SK-N-SH (cell line): ENCODE measurements at regions not wholly inside any gene's neighbourhood (a gene's known extent, or its start where the extent isn't known, plus 50 kb on each side); places are given as distances from the start of the nearest gene placed in this dataset.

Source experiments
- CTCF ChIA-PET: fragments of 300-600, 350-600 bp; formaldehyde crosslinking; extraction: SDS; loops from one replicate; lab custom pipeline; 2021; lab: Yijun Ruan, JAX
- POLR2A ChIA-PET: fragments of 350-600 bp; sonication (Branson Sonifier 250); formaldehyde crosslinking; extraction: SDS; loops from one replicate; lab custom pipeline; 2020; ENCODE audit warnings: antibody characterized with exemption, inconsistent platforms; lab: Yijun Ruan, JAX
- DNase-seq: peaks from one replicate; pipeline ENCODE4 v3.0.0; 2012
- H2AFZ ChIP-seq: fragments of 200-600 bp; sonication (generic); 2 replicates; pipeline ENCODE4 v1.8.1; 2016; ENCODE audit warnings: antibody characterized with exemption, mild to moderate bottlenecking, low read depth
- H3F3A ChIP-seq: fragments of 200-600 bp; sonication (generic); replicated peaks from 2 replicates; pipeline ENCODE3; 2016; ENCODE audit warnings: antibody characterized with exemption, mild to moderate bottlenecking; ENCODE audit not compliant: insufficient read depth
- H3K27ac ChIP-seq, 2 experiments: fragments of 200-500 bp in 1 of 2; fragments of 200-600 bp in 1 of 2; sonication (Bioruptor generic) in 1 of 2; sonication (generic), shearing (Covaris generic) in 1 of 2; 2 replicates each; pipeline versions ENCODE4 v1.5.1 to v1.6.1; 2014 to 2016; ENCODE audit warnings: low read depth in 2 of 2, inconsistent platforms in 1 of 2, low read length in 1 of 2, mild to moderate bottlenecking in 1 of 2, mixed read lengths in 1 of 2
- H3K27me3 ChIP-seq: fragments of 200-600 bp; sonication (generic), shearing (Covaris generic); 2 replicates; pipeline ENCODE4 v1.6.1; 2016; ENCODE audit warnings: mixed run types; ENCODE audit not compliant: insufficient read depth
- H3K36me3 ChIP-seq, 2 experiments: fragments of 200-500 bp in 1 of 2; fragments of 200-600 bp in 1 of 2; sonication (Bioruptor generic) in 1 of 2; sonication (generic) in 1 of 2; replicated peaks in 1 of 2; 2 replicates each; pipeline versions ENCODE3 to v1.5.1; 2014 to 2016; ENCODE audit warnings: low read length in 1 of 2, mild to moderate bottlenecking in 1 of 2; ENCODE audit not compliant: insufficient read depth in 2 of 2, control insufficient read depth in 1 of 2
- H3K4me1 ChIP-seq, 2 experiments: fragments of 200-500 bp in 1 of 2; fragments of 200-600 bp in 1 of 2; sonication (Bioruptor generic) in 1 of 2; sonication (generic), shearing (Covaris generic) in 1 of 2; 2 replicates each; pipeline versions ENCODE4 v1.5.1 to v1.6.1; 2014 to 2016; ENCODE audit warnings: low read depth in 1 of 2, low read length in 1 of 2, mixed run types in 1 of 2; ENCODE audit not compliant: insufficient read depth in 2 of 2, control insufficient read depth in 1 of 2
- H3K4me2 ChIP-seq: fragments of 200-600 bp; sonication (generic), shearing (Covaris generic); 2 replicates; pipeline ENCODE4 v1.6.1; 2017; ENCODE audit warnings: mixed run types
- H3K4me3 ChIP-seq, 2 experiments: fragments of 200-500 bp in 1 of 2; fragments of 200-600 bp in 1 of 2; sonication (Bioruptor generic) in 1 of 2; sonication (generic), shearing (Covaris generic) in 1 of 2; 2 replicates each; pipeline versions ENCODE4 v1.5.1 to v1.8.1; 2014 to 2016; ENCODE audit warnings: low read depth in 2 of 2, inconsistent platforms in 1 of 2, low read length in 1 of 2, mild to moderate bottlenecking in 1 of 2, mixed read lengths in 1 of 2, moderate library complexity in 1 of 2
- H3K79me2 ChIP-seq: fragments of 200-600 bp; sonication (generic); 2 replicates; pipeline ENCODE4 v1.8.1; 2017; ENCODE audit warnings: mild to moderate bottlenecking; ENCODE audit not compliant: insufficient read depth
- H3K9ac ChIP-seq: fragments of 200-600 bp; sonication (generic); 2 replicates; pipeline ENCODE4 v1.6.1; 2017; ENCODE audit warnings: mixed run types
- H3K9me2 ChIP-seq: fragments of 200-600 bp; sonication (generic); 2 replicates; pipeline ENCODE4 v1.6.1; 2017; ENCODE audit warnings: mixed run types
- H3K9me3 ChIP-seq: fragments of 200-600 bp; sonication (generic); 2 replicates; pipeline ENCODE4 v1.6.1; 2017; ENCODE audit warnings: mixed run types, mild to moderate bottlenecking, moderate library complexity
- H4K20me1 ChIP-seq: fragments of 200-600 bp; sonication (generic); 2 replicates; pipeline ENCODE4 v1.6.1; 2017; ENCODE audit warnings: mild to moderate bottlenecking, mixed run types; ENCODE audit not compliant: insufficient read depth
- CHD2 ChIP-seq: fragments of 150-350 bp; IDR thresholded peaks from 2 replicates; pipeline ENCODE4 v1.6.1; 2018; ENCODE audit warnings: low read length; ENCODE audit not compliant: partially characterized antibody
- FOXM1 ChIP-seq: IDR thresholded peaks from 2 replicates; pipeline ENCODE4 v1.4.0; 2012; ENCODE audit warnings: low read depth, mild to moderate bottlenecking
- GABPA ChIP-seq: IDR thresholded peaks from 2 replicates; pipeline ENCODE4 v1.4.0; 2012; ENCODE audit warnings: low read depth, mild to moderate bottlenecking
- JUND ChIP-seq: IDR thresholded peaks from 2 replicates; pipeline ENCODE4 v1.4.0; 2012
- MEF2A ChIP-seq: IDR thresholded peaks from 2 replicates; pipeline ENCODE4 v1.4.0; 2012; ENCODE audit warnings: low read depth, borderline replicate concordance
- MXI1 ChIP-seq: IDR thresholded peaks from 2 replicates; pipeline ENCODE4 v1.6.1; 2012; ENCODE audit warnings: mild to moderate bottlenecking, low read depth, low read length, improper control_type of control experiment
- NFIC ChIP-seq: IDR thresholded peaks from 2 replicates; pipeline ENCODE4 v1.4.0; 2012; ENCODE audit warnings: borderline replicate concordance
- PBX3 ChIP-seq: IDR thresholded peaks from 2 replicates; pipeline ENCODE4; 2012
- POLR2AphosphoS5 ChIP-seq: IDR thresholded peaks from 2 replicates; pipeline ENCODE4 v1.6.1; 2012; ENCODE audit warnings: low read depth, low read length
- RCOR1 ChIP-seq: fragments of 150-350 bp; IDR thresholded peaks from 2 replicates; pipeline ENCODE4 v1.6.1; 2017; ENCODE audit warnings: antibody characterized with exemption, low read length
- RFX5 ChIP-seq: IDR thresholded peaks from 2 replicates; pipeline ENCODE4 v1.6.1; 2012; ENCODE audit warnings: mild to moderate bottlenecking, improper control_type of control experiment, low read length
- SMC3 ChIP-seq: IDR thresholded peaks from 2 replicates; pipeline ENCODE4 v1.6.1; 2012; ENCODE audit warnings: low read depth, low read length, improper control_type of control experiment
- TCF12 ChIP-seq: IDR thresholded peaks from 2 replicates; pipeline ENCODE4 v1.4.0; 2012
- WGBS: methylation state at CpG from one replicate; pipeline ENCODE4 v1.1.6; 2017; ENCODE audit warnings: low lambda C conversion rate; 5-methylcytosine and 5-hydroxymethylcytosine counted together
- TF ChIP-seq, protein P1 (sequence below): fragments of 200-600 bp; sonication (generic); IDR thresholded peaks from 2 replicates; pipeline ENCODE4 v1.6.1; 2017; ENCODE audit warnings: antibody characterized with exemption, mild to moderate bottlenecking, moderate library complexity
- TF ChIP-seq, protein P2 (sequence below): IDR thresholded peaks from 2 replicates; pipeline ENCODE4 v1.4.0; 2012; ENCODE audit warnings: low read depth, borderline replicate concordance
- TF ChIP-seq, protein P3 (sequence below): fragments of 150-350 bp; IDR thresholded peaks from 2 replicates; pipeline ENCODE4 v1.6.1; 2017; ENCODE audit warnings: antibody characterized with exemption, low read length, low read depth, borderline replicate concordance

DNA sequence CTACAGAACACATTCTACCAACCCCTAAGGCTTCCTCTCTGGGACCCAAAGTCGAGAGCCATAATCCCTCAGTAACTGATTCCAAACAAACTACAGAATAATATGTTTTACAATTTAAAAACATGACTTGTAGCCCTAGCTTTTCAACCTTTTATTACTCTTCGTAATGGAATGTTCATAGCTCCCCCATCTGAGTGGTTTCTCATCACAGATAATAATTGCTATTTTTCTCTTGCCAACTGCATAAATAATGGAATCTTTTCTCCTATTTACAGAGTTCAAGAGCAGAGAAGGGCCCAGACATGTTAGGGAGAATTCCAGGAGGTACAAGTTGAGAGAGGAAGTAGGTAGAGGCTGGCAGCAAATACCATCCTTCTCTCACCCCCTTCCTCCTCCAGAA, 59.9 kb upstream of the CERS6 start:
- Histone ChIP-seq H3K27me3 (no peaks in the 10 kb centered on the region), H2AFZ (no peak overlapping the region), H3K4me2 (no peak overlapping the region), H3F3A (no peaks in the 10 kb centered on the region), H3K9me3 (no peaks in the 10 kb centered on the region), H4K20me1 (no peaks in the 10 kb centered on the region), H3K9ac (no peak overlapping the region), H3K27ac (no peak overlapping the region), H3K79me2 (no peaks in the 10 kb centered on the region), H3K4me3 (no peak overlapping the region), H3K36me3 (no peaks in the 10 kb centered on the region), H3K9me2 (no peaks in the 10 kb centered on the region), H3K4me1 (no peaks in the 10 kb centered on the region; a peak in 1 of 4 replicates)
- DNase-seq, result no peak
- WGBS, result 53% methylated on average over 2 of the region's 2 CpGs
- TF ChIP-seq GABPA (no peak), PBX3 (no peak), MEF2A (no peak), NFIC (no peak), POLR2AphosphoS5 (no peak), RFX5 (no peak), FOXM1 (no peak), CHD2 (no peak), SMC3 (no peak), RCOR1 (no peak), MXI1 (no peak), JUND (no peak), TCF12 (no peak)
- TF ChIP-seq, protein P1, sequence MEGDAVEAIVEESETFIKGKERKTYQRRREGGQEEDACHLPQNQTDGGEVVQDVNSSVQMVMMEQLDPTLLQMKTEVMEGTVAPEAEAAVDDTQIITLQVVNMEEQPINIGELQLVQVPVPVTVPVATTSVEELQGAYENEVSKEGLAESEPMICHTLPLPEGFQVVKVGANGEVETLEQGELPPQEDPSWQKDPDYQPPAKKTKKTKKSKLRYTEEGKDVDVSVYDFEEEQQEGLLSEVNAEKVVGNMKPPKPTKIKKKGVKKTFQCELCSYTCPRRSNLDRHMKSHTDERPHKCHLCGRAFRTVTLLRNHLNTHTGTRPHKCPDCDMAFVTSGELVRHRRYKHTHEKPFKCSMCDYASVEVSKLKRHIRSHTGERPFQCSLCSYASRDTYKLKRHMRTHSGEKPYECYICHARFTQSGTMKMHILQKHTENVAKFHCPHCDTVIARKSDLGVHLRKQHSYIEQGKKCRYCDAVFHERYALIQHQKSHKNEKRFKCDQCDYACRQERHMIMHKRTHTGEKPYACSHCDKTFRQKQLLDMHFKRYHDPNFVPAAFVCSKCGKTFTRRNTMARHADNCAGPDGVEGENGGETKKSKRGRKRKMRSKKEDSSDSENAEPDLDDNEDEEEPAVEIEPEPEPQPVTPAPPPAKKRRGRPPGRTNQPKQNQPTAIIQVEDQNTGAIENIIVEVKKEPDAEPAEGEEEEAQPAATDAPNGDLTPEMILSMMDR, result no peak
- TF ChIP-seq, protein P2, sequence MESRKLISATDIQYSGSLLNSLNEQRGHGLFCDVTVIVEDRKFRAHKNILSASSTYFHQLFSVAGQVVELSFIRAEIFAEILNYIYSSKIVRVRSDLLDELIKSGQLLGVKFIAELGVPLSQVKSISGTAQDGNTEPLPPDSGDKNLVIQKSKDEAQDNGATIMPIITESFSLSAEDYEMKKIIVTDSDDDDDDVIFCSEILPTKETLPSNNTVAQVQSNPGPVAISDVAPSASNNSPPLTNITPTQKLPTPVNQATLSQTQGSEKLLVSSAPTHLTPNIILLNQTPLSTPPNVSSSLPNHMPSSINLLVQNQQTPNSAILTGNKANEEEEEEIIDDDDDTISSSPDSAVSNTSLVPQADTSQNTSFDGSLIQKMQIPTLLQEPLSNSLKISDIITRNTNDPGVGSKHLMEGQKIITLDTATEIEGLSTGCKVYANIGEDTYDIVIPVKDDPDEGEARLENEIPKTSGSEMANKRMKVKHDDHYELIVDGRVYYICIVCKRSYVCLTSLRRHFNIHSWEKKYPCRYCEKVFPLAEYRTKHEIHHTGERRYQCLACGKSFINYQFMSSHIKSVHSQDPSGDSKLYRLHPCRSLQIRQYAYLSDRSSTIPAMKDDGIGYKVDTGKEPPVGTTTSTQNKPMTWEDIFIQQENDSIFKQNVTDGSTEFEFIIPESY, result no peak
- TF ChIP-seq, protein P3, sequence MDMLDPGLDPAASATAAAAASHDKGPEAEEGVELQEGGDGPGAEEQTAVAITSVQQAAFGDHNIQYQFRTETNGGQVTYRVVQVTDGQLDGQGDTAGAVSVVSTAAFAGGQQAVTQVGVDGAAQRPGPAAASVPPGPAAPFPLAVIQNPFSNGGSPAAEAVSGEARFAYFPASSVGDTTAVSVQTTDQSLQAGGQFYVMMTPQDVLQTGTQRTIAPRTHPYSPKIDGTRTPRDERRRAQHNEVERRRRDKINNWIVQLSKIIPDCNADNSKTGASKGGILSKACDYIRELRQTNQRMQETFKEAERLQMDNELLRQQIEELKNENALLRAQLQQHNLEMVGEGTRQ, result no peak
- ChIA-PET POLR2A (no interaction called here), CTCF (no interaction called here)
